K562 (cell line): ENCODE measurements at regions not wholly inside any gene's neighbourhood (a gene's known extent, or its start where the extent isn't known, plus 50 kb on each side); places are given as distances from the start of the nearest gene placed in this dataset.

Experiments
- ARID2 ChIP-seq: fragments of 450-650 bp; IDR thresholded peaks from 2 replicates; pipeline ENCODE4 v1.6.1; 2017; ENCODE audit warnings: antibody characterized with exemption, mild to moderate bottlenecking
- EGR1 ChIP-seq: fragments of 450-650 bp; conservative IDR thresholded peaks from 2 replicates; pipeline ENCODE4 v1.6.1; 2017; ENCODE audit warnings: mild to moderate bottlenecking
- EP300 ChIP-seq: IDR thresholded peaks from 2 replicates; pipeline ENCODE4 v1.6.1; 2012; ENCODE audit warnings: low read length, improper control_type of control experiment
- GTF2A2 ChIP-seq: IDR thresholded peaks from 2 replicates; pipeline ENCODE4 v1.6.1; 2016; ENCODE audit warnings: mild to moderate bottlenecking, missing genetic modification characterization, missing compliant biosample characterization
- HDAC3 ChIP-seq: fragments of 450-650 bp; IDR thresholded peaks from 2 replicates; pipeline ENCODE4 v1.6.1; 2018; ENCODE audit warnings: borderline replicate concordance, mild to moderate bottlenecking, moderate library complexity; ENCODE audit not compliant: partially characterized antibody
- MXD1 ChIP-seq: fragments of 250-450 bp; sonication (Bioruptor Pico); IDR thresholded peaks from 2 replicates; pipeline ENCODE4 v1.8.0; 2021; ENCODE audit warnings: borderline replicate concordance, mild to moderate bottlenecking, moderate library complexity; ENCODE audit not compliant: poor library complexity, severe bottlenecking
- NR0B1 ChIP-seq: fragments of 450-650 bp; IDR thresholded peaks from one replicate; pipeline ENCODE4 v1.6.1; 2018; ENCODE audit warnings: mild to moderate bottlenecking, moderate library complexity; ENCODE audit not compliant: partially characterized antibody
- NR3C1 ChIP-seq: sonication (generic); formaldehyde crosslinking; IDR thresholded peaks from 2 replicates; pipeline ENCODE4 v1.8.1; 2022; ENCODE audit warnings: missing genetic modification reagents
- PHB ChIP-seq: fragments of 250-450 bp; sonication (Bioruptor Pico); IDR thresholded peaks from 2 replicates; pipeline ENCODE4 v1.5.0; 2021
- PYGO2 ChIP-seq: fragments of 450-650 bp; IDR thresholded peaks from 2 replicates; pipeline ENCODE4 v1.6.1; 2016; ENCODE audit warnings: mild to moderate bottlenecking, missing genetic modification characterization, moderate library complexity, missing compliant biosample characterization
- RAD21 ChIP-seq, 2 experiments: fragments of 250-450 bp in 1 of 2; fragments of 450-650 bp in 1 of 2; sonication (Bioruptor Pico) in 1 of 2; formaldehyde crosslinking in 1 of 2; IDR thresholded peaks in 1 of 2; conservative IDR thresholded peaks in 1 of 2; 2 replicates each; pipeline versions ENCODE4 v1.4.0 to v1.8.0; 2020 to 2022; ENCODE audit warnings: mild to moderate bottlenecking in 2 of 2, moderate library complexity in 1 of 2
- RB1 ChIP-seq: fragments of 450-650 bp; IDR thresholded peaks from 2 replicates; pipeline ENCODE4 v1.6.1; 2017; ENCODE audit warnings: low read depth, mild to moderate bottlenecking
- SRF ChIP-seq, 2 experiments: fragments of 250-450, 450-650 bp in 1 of 2; sonication (Bioruptor Pico) in 1 of 2; sonication (generic) in 1 of 2; formaldehyde crosslinking; IDR thresholded peaks; 2 replicates each; pipeline versions ENCODE4 v1.5.0 to v1.5.1; 2020 to 2022; ENCODE audit warnings: mild to moderate bottlenecking in 1 of 2, missing genetic modification reagents in 1 of 2
- TARDBP ChIP-seq: fragments of 450-650 bp; IDR thresholded peaks from 2 replicates; pipeline ENCODE4 v1.6.1; 2016
- U2AF1 ChIP-seq: fragments of 200-400 bp; formaldehyde crosslinking; optimal IDR thresholded peaks from 2 replicates; pipeline ENCODE3; 2017; ENCODE audit warnings: mild to moderate bottlenecking, low read depth, low read length, moderate library complexity
- USF1 ChIP-seq: sonication (generic); formaldehyde crosslinking; IDR thresholded peaks from 2 replicates; pipeline ENCODE4 v1.9.0; 2022; ENCODE audit warnings: mild to moderate bottlenecking, missing genetic modification reagents
- ZEB2 ChIP-seq: fragments of 450-650 bp; IDR thresholded peaks from 2 replicates; pipeline ENCODE4 v1.6.1; 2016
- ZNF197 ChIP-seq: fragments of 200-800 bp; sonication (Bioruptor generic); IDR thresholded peaks from 2 replicates; pipeline ENCODE4 v1.6.1; 2016; ENCODE audit warnings: low read depth, missing genetic modification characterization, missing compliant biosample characterization
- ZNF584 ChIP-seq: fragments of 200-800 bp; sonication (Bioruptor generic); IDR thresholded peaks from 2 replicates; pipeline ENCODE4 v1.6.1; 2016; ENCODE audit warnings: low read depth, mild to moderate bottlenecking, missing genetic modification characterization, missing compliant biosample characterization
- ZNF707 ChIP-seq: fragments of 250-450 bp; sonication (Bioruptor Pico); conservative IDR thresholded peaks from 2 replicates; pipeline ENCODE4 v1.8.0; 2022; ENCODE audit warnings: inconsistent platforms, mild to moderate bottlenecking, moderate library complexity
- TF ChIP-seq, protein P1 (sequence below): fragments of 250-450 bp; sonication (Bioruptor Pico); IDR thresholded peaks from 2 replicates; pipeline ENCODE4 v1.5.0; 2021
- TF ChIP-seq, protein P2 (sequence below): sonication (generic); formaldehyde crosslinking; IDR thresholded peaks from 2 replicates; pipeline ENCODE4 v1.8.0; 2022; ENCODE audit warnings: mild to moderate bottlenecking, missing genetic modification reagents
- TF ChIP-seq, protein P3 (sequence below), 2 experiments: fragments of 450-650 bp; conservative IDR thresholded peaks; 2 replicates each; pipeline ENCODE4 v1.6.1; 2017; ENCODE audit warnings: mild to moderate bottlenecking in 2 of 2, moderate library complexity in 2 of 2
- TF ChIP-seq, protein P4 (sequence below): sonication (generic); formaldehyde crosslinking; IDR thresholded peaks from 2 replicates; pipeline ENCODE4 v1.8.1; 2023; ENCODE audit warnings: mild to moderate bottlenecking, missing genetic modification reagents

- TF ChIP-seq RAD21 (CRISPR knock-in tag; conservative IDR thresholded peaks at IDR 0.05 in 1 of 2, IDR thresholded peaks at IDR 0.05 in 1 of 2) (0 out of 4 replicates have a peak, but pooled peaks have one; percentile 9 to 21), EGR1 (peak; percentile 85), U2AF1 (no peak), TARDBP (no peak), RB1 (no peak), USF1 (no peak), NR3C1 (CRISPR knock-in tag) (no peak), ZNF707 (CRISPR knock-in tag) (no peak), PHB (CRISPR knock-in tag) (no peak), ZNF197 (CRISPR knock-in tag) (no peak), GTF2A2 (tag) (no peak), MXD1 (CRISPR knock-in tag) (no peak), EP300 (0 out of 2 replicates have a peak, but pooled peaks have one; percentile 12), ARID2 (no peak), SRF (CRISPR knock-in tag; IDR thresholded peaks at IDR 0.05) (no peak), PYGO2 (tag) (no peak), ZEB2 (no peak), ZNF584 (CRISPR knock-in tag) (no peak), HDAC3 (no peak), NR0B1 (no peak)
- TF ChIP-seq, protein P1, sequence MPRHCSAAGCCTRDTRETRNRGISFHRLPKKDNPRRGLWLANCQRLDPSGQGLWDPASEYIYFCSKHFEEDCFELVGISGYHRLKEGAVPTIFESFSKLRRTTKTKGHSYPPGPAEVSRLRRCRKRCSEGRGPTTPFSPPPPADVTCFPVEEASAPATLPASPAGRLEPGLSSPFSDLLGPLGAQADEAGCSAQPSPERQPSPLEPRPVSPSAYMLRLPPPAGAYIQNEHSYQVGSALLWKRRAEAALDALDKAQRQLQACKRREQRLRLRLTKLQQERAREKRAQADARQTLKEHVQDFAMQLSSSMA (CRISPR knock-in tag), result no peak
- TF ChIP-seq, protein P2, sequence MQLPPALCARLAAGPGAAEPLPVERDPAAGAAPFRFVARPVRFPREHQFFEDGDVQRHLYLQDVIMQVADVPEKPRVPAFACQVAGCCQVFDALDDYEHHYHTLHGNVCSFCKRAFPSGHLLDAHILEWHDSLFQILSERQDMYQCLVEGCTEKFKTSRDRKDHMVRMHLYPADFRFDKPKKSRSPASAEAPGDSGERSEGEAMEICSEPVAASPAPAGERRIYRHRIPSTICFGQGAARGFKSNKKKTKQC (CRISPR knock-in tag), result no peak
- TF ChIP-seq, protein P3, sequence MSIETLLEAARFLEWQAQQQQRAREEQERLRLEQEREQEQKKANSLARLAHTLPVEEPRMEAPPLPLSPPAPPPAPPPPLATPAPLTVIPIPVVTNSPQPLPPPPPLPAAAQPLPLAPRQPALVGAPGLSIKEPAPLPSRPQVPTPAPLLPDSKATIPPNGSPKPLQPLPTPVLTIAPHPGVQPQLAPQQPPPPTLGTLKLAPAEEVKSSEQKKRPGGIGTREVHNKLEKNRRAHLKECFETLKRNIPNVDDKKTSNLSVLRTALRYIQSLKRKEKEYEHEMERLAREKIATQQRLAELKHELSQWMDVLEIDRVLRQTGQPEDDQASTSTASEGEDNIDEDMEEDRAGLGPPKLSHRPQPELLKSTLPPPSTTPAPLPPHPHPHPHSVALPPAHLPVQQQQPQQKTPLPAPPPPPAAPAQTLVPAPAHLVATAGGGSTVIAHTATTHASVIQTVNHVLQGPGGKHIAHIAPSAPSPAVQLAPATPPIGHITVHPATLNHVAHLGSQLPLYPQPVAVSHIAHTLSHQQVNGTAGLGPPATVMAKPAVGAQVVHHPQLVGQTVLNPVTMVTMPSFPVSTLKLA (conservative IDR thresholded peaks at IDR 0.05), result peak in 1 of 2 experiments; percentile 28; a peak in 1 of 4 replicates
- TF ChIP-seq, protein P4, sequence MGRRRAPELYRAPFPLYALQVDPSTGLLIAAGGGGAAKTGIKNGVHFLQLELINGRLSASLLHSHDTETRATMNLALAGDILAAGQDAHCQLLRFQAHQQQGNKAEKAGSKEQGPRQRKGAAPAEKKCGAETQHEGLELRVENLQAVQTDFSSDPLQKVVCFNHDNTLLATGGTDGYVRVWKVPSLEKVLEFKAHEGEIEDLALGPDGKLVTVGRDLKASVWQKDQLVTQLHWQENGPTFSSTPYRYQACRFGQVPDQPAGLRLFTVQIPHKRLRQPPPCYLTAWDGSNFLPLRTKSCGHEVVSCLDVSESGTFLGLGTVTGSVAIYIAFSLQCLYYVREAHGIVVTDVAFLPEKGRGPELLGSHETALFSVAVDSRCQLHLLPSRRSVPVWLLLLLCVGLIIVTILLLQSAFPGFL (CRISPR knock-in tag), result no peak
Measured at GRCh38 chr2:64807417-64807816, 153.7 kb upstream of the SERTAD2 start (continued).
